ENCODE measurements at regions not wholly inside any gene's neighbourhood (a gene's known extent, or its start where the extent isn't known, plus 50 kb on each side); places are given as distances from the start of the nearest gene placed in this dataset.

- no peaks in the 10 kb centered on the region for H3K9me3 ChIP-seq (ENCODE audit: control insufficient read depth in 2 of 3, insufficient read depth in 1 of 3, low read length in 3 of 3)
- H3K27me3 ChIP-seq (ENCODE audit: control insufficient read depth, insufficient read depth, low read length): no peaks in the 10 kb centered on the region
- no peak overlapping the region for H3K27ac ChIP-seq (ENCODE audit: low read depth in 2 of 2, low read length in 2 of 2)
- FAIRE-seq (no peak), DNase-seq (peak in 3 of 5 donors; percentile 52 to 64 (median 54))
- H3K36me3 ChIP-seq (ENCODE audit: control insufficient read depth in 2 of 3, insufficient read depth in 3 of 3, low read length in 3 of 3): no peaks in the 10 kb centered on the region
- intact Hi-C loops (cut with DNase I): no loop called here
- peaks cover 0 to 3% (median 0%) of the 10 kb centered on the region in 3 donors for H3K4me1 ChIP-seq (ENCODE audit: control insufficient read depth in 2 of 3, insufficient read depth in 2 of 3, low read depth in 1 of 3, low read length in 3 of 3)
- no peak overlapping the region for H3K9ac ChIP-seq (ENCODE audit: low read length in 3 of 3)
- no peak overlapping the region for H3K4me3 ChIP-seq (ENCODE audit: low read length in 3 of 3)
- TF ChIP-seq, protein P1, sequence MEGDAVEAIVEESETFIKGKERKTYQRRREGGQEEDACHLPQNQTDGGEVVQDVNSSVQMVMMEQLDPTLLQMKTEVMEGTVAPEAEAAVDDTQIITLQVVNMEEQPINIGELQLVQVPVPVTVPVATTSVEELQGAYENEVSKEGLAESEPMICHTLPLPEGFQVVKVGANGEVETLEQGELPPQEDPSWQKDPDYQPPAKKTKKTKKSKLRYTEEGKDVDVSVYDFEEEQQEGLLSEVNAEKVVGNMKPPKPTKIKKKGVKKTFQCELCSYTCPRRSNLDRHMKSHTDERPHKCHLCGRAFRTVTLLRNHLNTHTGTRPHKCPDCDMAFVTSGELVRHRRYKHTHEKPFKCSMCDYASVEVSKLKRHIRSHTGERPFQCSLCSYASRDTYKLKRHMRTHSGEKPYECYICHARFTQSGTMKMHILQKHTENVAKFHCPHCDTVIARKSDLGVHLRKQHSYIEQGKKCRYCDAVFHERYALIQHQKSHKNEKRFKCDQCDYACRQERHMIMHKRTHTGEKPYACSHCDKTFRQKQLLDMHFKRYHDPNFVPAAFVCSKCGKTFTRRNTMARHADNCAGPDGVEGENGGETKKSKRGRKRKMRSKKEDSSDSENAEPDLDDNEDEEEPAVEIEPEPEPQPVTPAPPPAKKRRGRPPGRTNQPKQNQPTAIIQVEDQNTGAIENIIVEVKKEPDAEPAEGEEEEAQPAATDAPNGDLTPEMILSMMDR (IDR thresholded peaks at IDR 0.05; ENCODE audit: borderline replicate concordance, extremely low read depth, insufficient read depth): no peak
Measured at GRCh38 chr20:48571949-48572847, 255.6 kb downstream of the PREX1 start.

DNA sequence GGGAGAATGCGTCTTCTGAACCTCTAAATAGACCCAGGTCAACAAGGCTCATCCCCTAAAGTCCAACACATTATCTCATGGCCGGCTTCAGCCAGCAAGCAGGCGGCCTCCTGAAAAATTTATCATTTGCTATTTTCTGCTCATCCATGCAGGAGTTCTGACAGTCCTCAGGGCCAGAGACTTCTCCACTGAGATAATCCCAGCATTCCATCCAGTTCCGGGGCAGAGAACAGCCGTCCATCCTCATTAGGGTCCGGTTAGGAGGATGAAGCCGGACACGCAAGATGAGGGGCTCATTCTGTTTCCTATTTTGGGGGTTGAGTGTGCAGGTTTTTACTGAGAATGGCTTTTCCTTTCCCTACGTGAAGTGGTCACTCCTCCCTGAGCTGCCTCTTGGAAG, 258.1 kb downstream of the PREX1 start:
- intact Hi-C loops (cut with DNase I): no loop called here
- Histone ChIP-seq H3K4me3 (ENCODE audit: low read length in 3 of 3) (no peak overlapping the region), H3K27me3 (ENCODE audit: control insufficient read depth, insufficient read depth, low read length) (no peaks in the 10 kb centered on the region), H3K9ac (ENCODE audit: low read length in 3 of 3) (no peak overlapping the region), H3K9me3 (ENCODE audit: control insufficient read depth in 2 of 3, insufficient read depth in 1 of 3, low read length in 3 of 3) (no peaks in the 10 kb centered on the region), H3K27ac (ENCODE audit: low read depth in 2 of 2, low read length in 2 of 2) (no peak overlapping the region), H3K36me3 (ENCODE audit: control insufficient read depth in 2 of 3, insufficient read depth in 3 of 3, low read length in 3 of 3) (no peaks in the 10 kb centered on the region), H3K4me1 (ENCODE audit: control insufficient read depth in 2 of 3, insufficient read depth in 2 of 3, low read depth in 1 of 3, low read length in 3 of 3) (peaks cover 0 to 3% (median 0%) of the 10 kb centered on the region in 3 donors)
- FAIRE-seq: no peak
- TF ChIP-seq, protein P1 (IDR thresholded peaks at IDR 0.05; ENCODE audit: borderline replicate concordance, extremely low read depth, insufficient read depth): no peak
- no peak for DNase-seq

DNA sequence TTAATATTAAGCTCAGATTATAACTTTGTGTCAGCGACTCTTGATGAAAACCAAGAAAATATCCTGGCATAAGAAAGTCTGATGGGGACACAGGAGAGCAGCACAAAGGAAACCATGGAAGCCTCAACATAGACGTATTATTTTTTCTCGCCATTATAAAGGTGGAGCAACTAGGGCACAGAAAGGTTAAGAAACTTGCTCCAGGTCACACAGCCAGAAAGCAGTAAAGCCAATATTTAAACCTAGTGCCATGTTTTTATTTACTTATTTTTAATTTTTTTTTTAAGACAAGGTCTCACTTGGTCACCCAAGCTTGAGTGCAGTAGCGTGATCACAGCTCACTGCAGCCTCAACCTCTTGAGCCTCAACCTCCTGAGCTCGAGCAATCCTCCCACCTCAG, 259.3 kb downstream of the PREX1 start:
- TF ChIP-seq, protein P1 (IDR thresholded peaks at IDR 0.05; ENCODE audit: borderline replicate concordance, extremely low read depth, insufficient read depth): no peak
- Histone ChIP-seq H3K36me3 (ENCODE audit: control insufficient read depth in 2 of 3, insufficient read depth in 3 of 3, low read length in 3 of 3) (no peaks in the 10 kb centered on the region), H3K27ac (ENCODE audit: low read depth in 2 of 2, low read length in 2 of 2) (no peak overlapping the region), H3K9ac (ENCODE audit: low read length in 3 of 3) (no peak overlapping the region), H3K9me3 (ENCODE audit: control insufficient read depth in 2 of 3, insufficient read depth in 1 of 3, low read length in 3 of 3) (no peaks in the 10 kb centered on the region), H3K4me1 (ENCODE audit: control insufficient read depth in 2 of 3, insufficient read depth in 2 of 3, low read depth in 1 of 3, low read length in 3 of 3) (peaks cover 0 to 2% (median 0%) of the 10 kb centered on the region in 3 donors), H3K4me3 (ENCODE audit: low read length in 3 of 3) (no peak overlapping the region), H3K27me3 (ENCODE audit: control insufficient read depth, insufficient read depth, low read length) (no peaks in the 10 kb centered on the region)
- DNase-seq (no peak), FAIRE-seq (no peak)
- intact Hi-C loops (cut with DNase I): no loop called here
